Heart left ventricle (tissue), 16 donors: ENCODE measurements at regions not wholly inside any gene's neighbourhood (a gene's known extent, or its start where the extent isn't known, plus 50 kb on each side); places are given as distances from the start of the nearest gene placed in this dataset.
A peak's percentile ranks its signal among the peaks of the same experiment; 100 is the strongest.

Experiments used
- ATAC-seq, 4 donors: fragments of 200-7000 bp; cut with Tn5 transposase; one replicate each; pipeline ENCODE4 v1.9.1; 2020 to 2022; ENCODE audit warnings: moderate library complexity in 4 of 4, mild to moderate bottlenecking in 3 of 4, moderate number of reproducible peaks in 1 of 4
- DNase-seq, 5 donors: peaks; one replicate each; pipeline ENCODE4 v3.0.0-alpha.2; 2020
- H3K27ac ChIP-seq, 12 donors: fragments of 200-600 bp; sonication (generic) in 4 of 12; one replicate each; pipeline versions ENCODE4 v1.5.0 to v1.8.0; 2016 to 2022; ENCODE audit warnings: mild to moderate bottlenecking in 2 of 12
- H3K27me3 ChIP-seq, 9 donors: fragments of 200-600 bp; sonication (generic) in 2 of 9; one replicate each; pipeline versions ENCODE4 v1.5.1 to v1.8.0; 2016 to 2022; ENCODE audit warnings: mild to moderate bottlenecking in 3 of 9
- H3K36me3 ChIP-seq, 9 donors: fragments of 200-600 bp; sonication (generic) in 2 of 9; one replicate each; pipeline versions ENCODE4 v1.5.0 to v1.8.0; 2018 to 2022; ENCODE audit warnings: mild to moderate bottlenecking in 2 of 9
- H3K4me1 ChIP-seq, 12 donors: fragments of 200-600 bp; sonication (generic) in 4 of 12; one replicate each; pipeline versions ENCODE4 v1.5.0 to v1.8.0; 2016 to 2022; ENCODE audit warnings: mild to moderate bottlenecking in 3 of 12
- H3K4me3 ChIP-seq, 12 donors: fragments of 200-600 bp; sonication (generic) in 4 of 12; one replicate each; pipeline versions ENCODE4 v1.5.0 to v1.8.0; 2017 to 2022; ENCODE audit warnings: mild to moderate bottlenecking in 9 of 12, moderate library complexity in 4 of 12
- H3K9me3 ChIP-seq, 12 donors: fragments of 200-600 bp; sonication (generic) in 4 of 12; one replicate each; pipeline versions ENCODE4 v1.5.0 to v1.8.0; 2016 to 2022; ENCODE audit warnings: mild to moderate bottlenecking in 1 of 12
- POLR2A ChIP-seq, 2 donors: fragments of 450-650 bp; IDR thresholded peaks; one replicate each; pipeline ENCODE4 v1.6.1; 2017; ENCODE audit warnings: antibody characterized with exemption in 2 of 2, mild to moderate bottlenecking in 2 of 2, moderate library complexity in 2 of 2
- WGBS, 4 donors: extraction: QIAGEN DNeasy Blood & Tissue Kit in 2 of 4; methylation state at CpG; one replicate each; pipeline versions ENCODE4 v1.1.5 to v1.1.7; 2013 to 2018; 5-methylcytosine and 5-hydroxymethylcytosine counted together
- intact Hi-C, 10 donors: fragments of 100-400 bp; cut with DNase I; formaldehyde crosslinking; loops; one replicate each; pipeline versions ENCODE4 v1.11.1 to v1.14.2; 2022
- TF ChIP-seq, protein P1 (sequence below), 12 donors: fragments of 200-600 bp; sonication (generic) in 4 of 12; IDR thresholded peaks; one replicate each; pipeline versions ENCODE4 v1.5.0 to v1.8.0; 2018 to 2022; ENCODE audit warnings: antibody characterized with exemption in 12 of 12, mild to moderate bottlenecking in 5 of 12
- donor health status: ischemic (EF 13 %, LVEDD 7.1; RV severe dilation, severe dysfunction).
- donor health status: healthy with polysubstance abuse.
- donor health status: DM: no; HTN: yes; CAD: no.
- donor health status: DM: no; HTN: no; CAD: no.
- donor health status: ischemic (EF 25% LVEDD 6.9; RV normal size, moderate dysfunction).
- donor health status: ischemic (EF 25% LVEDD 5.7; RV mildly dilated, moderate dysfunction).
- donor health status: healthy.
- donor health status: DM: yes; HTN: yes; CAD: no.
- donor health status: ischemic (EF 35%, LVEDD 5.7; RV mildly dilated, moderate dysfunction).
- donor health status: nonischemic (EF 11% LVEDD 7.7; RV severe dilation, severe dysfunction).
- donor health status: DM: yes; HTN: yes; CAD: no.
- donor health status: PGD.
- donor health status: ischemic (EF 29% LVEDD 5.4; RV normal size, mild dysfunction).
- donor health status: nonischemic (EF 23%, LVEDD 6.1; RV moderate dilation, normal function).

DNA sequence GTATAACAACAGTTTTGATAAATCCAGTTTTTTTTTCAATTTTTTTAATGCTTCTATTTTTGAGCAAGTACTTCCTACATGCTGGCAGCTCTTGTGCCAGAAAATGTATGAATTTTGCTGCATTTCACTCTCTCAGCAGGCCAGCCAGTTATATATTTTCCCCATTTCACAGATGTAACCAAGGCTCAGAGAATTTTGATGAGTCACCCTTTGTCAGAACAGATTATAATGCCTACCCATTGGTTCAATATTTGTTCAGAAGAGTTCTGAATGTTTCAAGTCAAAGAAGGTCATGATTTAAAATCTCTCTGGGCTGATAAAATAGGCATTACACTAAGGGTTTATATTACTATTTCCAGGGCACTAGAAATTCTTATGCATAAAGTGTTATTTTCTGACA lies 452.2 kb downstream of the RWDD3 start:
- no peaks in the 10 kb centered on the region for H3K27me3 ChIP-seq
- TF ChIP-seq, protein P1, sequence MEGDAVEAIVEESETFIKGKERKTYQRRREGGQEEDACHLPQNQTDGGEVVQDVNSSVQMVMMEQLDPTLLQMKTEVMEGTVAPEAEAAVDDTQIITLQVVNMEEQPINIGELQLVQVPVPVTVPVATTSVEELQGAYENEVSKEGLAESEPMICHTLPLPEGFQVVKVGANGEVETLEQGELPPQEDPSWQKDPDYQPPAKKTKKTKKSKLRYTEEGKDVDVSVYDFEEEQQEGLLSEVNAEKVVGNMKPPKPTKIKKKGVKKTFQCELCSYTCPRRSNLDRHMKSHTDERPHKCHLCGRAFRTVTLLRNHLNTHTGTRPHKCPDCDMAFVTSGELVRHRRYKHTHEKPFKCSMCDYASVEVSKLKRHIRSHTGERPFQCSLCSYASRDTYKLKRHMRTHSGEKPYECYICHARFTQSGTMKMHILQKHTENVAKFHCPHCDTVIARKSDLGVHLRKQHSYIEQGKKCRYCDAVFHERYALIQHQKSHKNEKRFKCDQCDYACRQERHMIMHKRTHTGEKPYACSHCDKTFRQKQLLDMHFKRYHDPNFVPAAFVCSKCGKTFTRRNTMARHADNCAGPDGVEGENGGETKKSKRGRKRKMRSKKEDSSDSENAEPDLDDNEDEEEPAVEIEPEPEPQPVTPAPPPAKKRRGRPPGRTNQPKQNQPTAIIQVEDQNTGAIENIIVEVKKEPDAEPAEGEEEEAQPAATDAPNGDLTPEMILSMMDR (IDR thresholded peaks at IDR 0.05): no peak
- TF ChIP-seq POLR2A (IDR thresholded peaks at IDR 0.05): no peak

DNA sequence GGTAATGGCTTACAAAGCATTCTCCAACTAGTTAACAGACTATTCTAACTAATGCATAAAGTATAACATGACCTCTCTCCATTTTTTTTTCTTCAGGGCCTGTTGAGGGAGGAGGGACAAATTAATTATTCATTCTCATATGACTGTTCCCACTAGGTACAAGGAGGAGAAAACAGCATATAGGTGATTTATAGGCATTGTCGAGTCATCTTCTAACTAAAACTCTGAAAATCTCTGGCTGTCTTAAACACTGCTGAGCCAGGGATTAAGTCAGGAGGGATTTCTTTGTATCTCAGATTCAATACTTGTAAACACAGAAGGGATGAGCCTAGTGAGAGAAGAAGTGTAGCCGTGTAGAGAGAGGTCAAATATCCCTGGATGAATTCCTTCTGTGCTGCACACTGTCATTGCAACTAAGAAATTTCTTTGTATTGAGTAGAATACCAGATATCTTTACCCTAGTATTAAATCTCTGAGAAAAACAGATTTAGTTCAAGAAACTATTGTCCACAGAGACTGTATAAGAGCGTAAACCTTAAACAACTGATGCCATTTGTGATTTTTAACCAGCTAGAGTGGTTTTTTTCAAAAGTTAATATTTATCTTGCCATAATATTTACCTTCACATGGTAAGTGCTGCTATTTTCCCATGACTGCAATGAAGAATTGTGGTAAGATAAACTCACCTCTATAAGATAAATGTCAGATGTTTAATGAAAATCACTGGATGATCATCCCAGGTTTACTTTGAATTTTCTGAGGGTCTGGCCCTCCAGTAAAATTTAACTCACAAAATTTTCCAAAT lies 465.3 kb downstream of the RWDD3 start:
- H3K4me3 ChIP-seq: no peak overlapping the region
- H3K36me3 ChIP-seq: no peaks in the 10 kb centered on the region
- intact Hi-C loops: no loop called here
- H3K27ac ChIP-seq: no peak overlapping the region
- TF ChIP-seq POLR2A (IDR thresholded peaks at IDR 0.05): no peak
- TF ChIP-seq, protein P1 (IDR thresholded peaks at IDR 0.05): no peak
- H3K27me3 ChIP-seq: no peaks in the 10 kb centered on the region
- H3K9me3 ChIP-seq: peaks cover 0 to 35% (median 23%) of the 10 kb centered on the region in 12 donors
- DNase-seq (no peak), ATAC-seq (no peak)
- 77 to 84% (median 79%) methylated on average over 3 of the region's 3 CpGs for WGBS, 4 donors
- no peaks in the 10 kb centered on the region for H3K4me1 ChIP-seq

More for the DNA sequence above, 452.2 kb downstream of the RWDD3 start:
- no peaks in the 10 kb centered on the region for H3K36me3 ChIP-seq
- intact Hi-C loops: no loop called here
- no peak overlapping the region for H3K4me3 ChIP-seq
- no peak for DNase-seq
- ATAC-seq: no peak
- H3K27ac ChIP-seq: no peak overlapping the region
- no peaks in the 10 kb centered on the region for H3K9me3 ChIP-seq
- no peaks in the 10 kb centered on the region for H3K4me1 ChIP-seq

DNA sequence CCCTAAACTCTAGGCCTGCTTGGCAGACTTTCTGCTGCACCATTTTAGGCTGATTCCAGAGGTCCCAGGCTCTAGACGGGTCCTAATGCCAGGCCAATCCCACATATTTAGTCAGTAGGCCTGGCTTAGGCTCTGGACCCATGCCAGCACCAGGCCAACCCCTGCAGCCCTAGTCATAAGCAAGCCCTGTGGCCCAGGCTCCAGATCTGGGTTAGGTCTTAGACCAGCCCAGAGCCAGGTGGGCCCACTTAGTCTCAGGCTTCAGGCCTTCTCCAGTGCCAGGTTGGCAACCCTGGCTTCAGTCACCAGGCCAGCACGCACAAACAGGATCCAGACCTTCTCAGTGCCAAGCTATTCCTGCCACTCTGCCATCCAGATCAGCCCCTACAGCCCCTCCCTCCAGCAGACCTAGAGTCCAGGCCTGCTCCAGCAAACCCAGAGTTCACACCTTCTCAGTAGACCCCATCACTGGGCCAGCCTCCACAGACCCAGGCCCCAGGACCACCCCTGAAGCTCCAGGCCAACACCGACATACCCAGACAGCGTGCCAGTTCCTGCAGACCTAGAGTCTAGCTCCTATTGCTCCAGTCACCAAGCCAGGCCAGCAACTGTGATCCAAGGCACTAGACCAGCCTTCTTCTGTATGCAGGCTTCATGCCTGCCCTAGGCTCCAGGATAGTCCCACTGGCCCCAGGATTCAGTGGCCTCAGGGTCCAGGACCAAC lies 467.6 kb downstream of the RWDD3 start:
- Histone ChIP-seq H3K9me3 (peaks cover 0 to 53% (median 31%) of the 10 kb centered on the region in 12 donors), H3K4me1 (no peaks in the 10 kb centered on the region), H3K4me3 (no peak overlapping the region), H3K27ac (no peak overlapping the region), H3K27me3 (no peaks in the 10 kb centered on the region), H3K36me3 (no peaks in the 10 kb centered on the region)
- intact Hi-C loops: no loop called here
- DNase-seq: peak in 1 of 5 donors; percentile 44
- WGBS, 4 donors: 72 to 90% (median 88%) methylated on average over 2 to 4 of the region's 4 CpGs
- ATAC-seq: no peak
- TF ChIP-seq, protein P1 (IDR thresholded peaks at IDR 0.05): no peak
- TF ChIP-seq POLR2A (IDR thresholded peaks at IDR 0.05): no peak

DNA sequence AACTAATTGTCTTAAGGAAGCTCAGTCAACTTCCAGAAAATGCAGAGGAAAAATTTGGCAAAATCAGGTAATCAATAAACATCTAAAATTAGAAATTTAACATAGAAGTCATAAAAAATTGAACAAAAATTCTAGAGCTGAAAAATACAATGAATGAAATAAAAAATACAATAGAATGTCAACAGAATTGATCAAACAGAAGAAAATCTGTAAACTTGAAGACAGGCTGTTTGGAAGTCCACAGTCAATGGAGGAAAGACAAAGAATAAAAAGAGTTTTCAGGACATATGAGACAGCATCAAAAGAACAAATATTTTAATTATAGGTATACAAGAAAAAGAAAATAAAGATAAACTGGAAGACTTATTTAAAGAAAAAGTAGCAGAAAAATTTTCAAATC lies 469.0 kb downstream of the RWDD3 start:
- no peak overlapping the region for H3K4me3 ChIP-seq
- peaks cover 0 to 64% (median 32%) of the 10 kb centered on the region in 12 donors for H3K9me3 ChIP-seq
- TF ChIP-seq POLR2A (IDR thresholded peaks at IDR 0.05): no peak
- TF ChIP-seq, protein P1 (IDR thresholded peaks at IDR 0.05): no peak

More for the DNA sequence above, 469.0 kb downstream of the RWDD3 start:
- Histone ChIP-seq H3K36me3 (no peaks in the 10 kb centered on the region), H3K27ac (no peak overlapping the region), H3K4me1 (no peaks in the 10 kb centered on the region), H3K27me3 (no peaks in the 10 kb centered on the region)
- ATAC-seq (no peak), DNase-seq (no peak)
- intact Hi-C loops: no loop called here
